T-cell (primary cell): ENCODE measurements at regions not wholly inside any gene's neighbourhood (a gene's known extent, or its start where the extent isn't known, plus 50 kb on each side); places are given as distances from the start of the nearest gene placed in this dataset.

Experiments
- ATAC-seq, 4 experiments: fragments of 200-7000 bp in 3 of 4; fragments of 150-1000 bp in 1 of 4; cut with Tn5 transposase; replicated peaks in 1 of 4; 1 replicate in 3 of 4; 2 replicates in 1 of 4; pipeline ENCODE4 v1.10.0; 2021; ENCODE audit warnings: moderate library complexity in 3 of 4, mild to moderate bottlenecking in 2 of 4, moderate number of reproducible peaks in 1 of 4
- CTCF ChIA-PET, 2 donors: fragments of 300-600 bp; sonication (Branson Sonifier 250); formaldehyde crosslinking; loops; one replicate each; lab custom pipeline; 2022; ENCODE audit warnings: antibody characterized with exemption in 2 of 2; lab: Charles Lee
- POLR2A ChIA-PET, 2 donors: fragments of 300-600 bp; sonication (Branson Sonifier 250); formaldehyde crosslinking; loops; one replicate each; lab custom pipeline; 2022; ENCODE audit warnings: antibody characterized with exemption in 2 of 2; lab: Charles Lee
- DNase-seq, 35 experiments: peaks; one replicate each; pipeline versions ENCODE4 v3.0.0 to v3.0.0-alpha.2; 2013 to 2023
- H3K27ac ChIP-seq: one replicate; pipeline ENCODE4 v1.5.1; 2013; ENCODE audit warnings: low read length
- H3K27me3 ChIP-seq, 2 experiments: replicated peaks in 1 of 2; 1 replicate in 1 of 2; 2 replicates in 1 of 2; pipeline versions ENCODE4 v1.6.1 to v1.7.0; 2013; ENCODE audit warnings: low read length in 1 of 2, mixed read lengths in 1 of 2; ENCODE audit not compliant: control insufficient read depth in 2 of 2, insufficient read depth in 2 of 2; ENCODE audit errors: extremely low read depth in 1 of 2
- H3K36me3 ChIP-seq, 2 donors: 1 replicate in 1 of 2; 2 replicates in 1 of 2; pipeline versions ENCODE4 v1.6.1 to v1.7.0; 2013; ENCODE audit warnings: low read length in 1 of 2; ENCODE audit not compliant: control insufficient read depth in 2 of 2, insufficient read depth in 1 of 2; ENCODE audit errors: extremely low read depth in 1 of 2
- H3K4me1 ChIP-seq, 2 experiments: 1 replicate in 1 of 2; 2 replicates in 1 of 2; pipeline versions ENCODE4 v1.6.1 to v1.7.0; 2013; ENCODE audit warnings: low read length in 2 of 2, mixed read lengths in 1 of 2; ENCODE audit not compliant: insufficient read depth in 2 of 2, control insufficient read depth in 1 of 2; ENCODE audit errors: extremely low read depth in 1 of 2
- H3K4me3 ChIP-seq, 2 donors: 1 replicate in 1 of 2; 2 replicates in 1 of 2; pipeline versions ENCODE4 v1.5.1 to v1.7.0; 2013; ENCODE audit warnings: mild to moderate bottlenecking in 2 of 2, low read length in 1 of 2, moderate library complexity in 1 of 2; ENCODE audit not compliant: control insufficient read depth in 1 of 2; ENCODE audit errors: extremely low read depth in 1 of 2
- H3K9me3 ChIP-seq: 2 replicates; pipeline ENCODE4 v1.7.0; 2013
- H3K27ac Mint-ChIP-seq, 2 donors: one replicate each; pipeline ENCODE4 v1.8.0; 2020 to 2021; ENCODE audit warnings: mild to moderate bottlenecking in 2 of 2, mixed read lengths in 2 of 2
- H3K27me3 Mint-ChIP-seq, 2 donors: one replicate each; pipeline ENCODE4 v1.8.0; 2021 to 2022; ENCODE audit warnings: mixed read lengths in 2 of 2
- H3K36me3 Mint-ChIP-seq: one replicate; pipeline ENCODE4 v1.8.0; 2021; ENCODE audit warnings: mixed read lengths
- H3K4me1 Mint-ChIP-seq, 3 donors: one replicate each; pipeline ENCODE4 v1.8.0; 2020 to 2022; ENCODE audit warnings: mixed read lengths in 3 of 3, mild to moderate bottlenecking in 1 of 3
- H3K4me3 Mint-ChIP-seq, 3 donors: one replicate each; pipeline ENCODE4 v1.8.0; 2020 to 2022; ENCODE audit warnings: mild to moderate bottlenecking in 3 of 3, mixed read lengths in 3 of 3, moderate library complexity in 3 of 3
- H3K9me3 Mint-ChIP-seq, 3 donors: one replicate each; pipeline ENCODE4 v1.8.0; 2020 to 2022; ENCODE audit warnings: mixed read lengths in 3 of 3
- WGBS: methylation state at CpG from one replicate; pipeline ENCODE4 v1.1.5; 2013; ENCODE audit warnings: missing lambda C conversion rate; ENCODE audit not compliant: insufficient coverage; 5-methylcytosine and 5-hydroxymethylcytosine counted together

GRCh38 chr17:12580640-12581039, 85.0 kb upstream of the MYOCD start:
- Mint-ChIP-seq H3K4me3 (no peak overlapping the region), H3K27me3 (peaks cover 0 to 2% of the 10 kb centered on the region in 2 donors), H3K27ac (no peak overlapping the region), H3K9me3 (peaks cover 0 to 6% (median 0%) of the 10 kb centered on the region in 3 donors), H3K4me1 (no peaks in the 10 kb centered on the region), H3K36me3 (no peaks in the 10 kb centered on the region)
- no peaks in the 10 kb centered on the region for H3K9me3 ChIP-seq
- no peak overlapping the region for H3K27ac ChIP-seq
- no peaks in the 10 kb centered on the region for H3K36me3 ChIP-seq
- H3K27me3 ChIP-seq = peaks cover 0 to 6% of the 10 kb centered on the region in 2 experiments
- WGBS = 28% methylated on average over 5 of the region's 6 CpGs
- ChIA-PET CTCF (no interaction called here), POLR2A (no interaction called here)
- H3K4me3 ChIP-seq = no peak overlapping the region
- no peaks in the 10 kb centered on the region for H3K4me1 ChIP-seq
- no peak for ATAC-seq
- no peak for DNase-seq

DNA sequence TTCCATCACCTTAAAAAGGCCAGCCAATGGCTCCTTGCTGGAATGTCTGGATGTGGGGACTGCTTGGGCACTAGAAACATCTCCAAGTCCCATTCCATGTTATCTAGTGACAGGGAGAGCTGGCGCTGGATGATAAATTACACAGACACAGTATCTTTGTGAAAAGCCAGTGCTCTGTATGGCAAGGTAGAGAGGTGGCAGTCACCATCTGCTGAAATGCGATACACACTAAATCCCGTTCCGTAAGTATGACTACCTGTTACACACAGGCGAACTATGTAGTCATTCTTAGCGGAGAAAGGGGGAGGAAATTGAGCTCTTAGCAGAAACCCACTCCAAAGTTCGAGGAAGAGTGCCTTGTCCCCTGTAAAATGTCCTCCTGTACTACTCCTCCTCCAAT, 81.0 kb upstream of the MYOCD start:
- Histone ChIP-seq H3K4me1 (no peaks in the 10 kb centered on the region), H3K27me3 (peaks cover 0 to 3% of the 10 kb centered on the region in 2 experiments), H3K27ac (no peak overlapping the region), H3K36me3 (no peaks in the 10 kb centered on the region), H3K9me3 (no peaks in the 10 kb centered on the region), H3K4me3 (no peak overlapping the region)
- H3K9me3 Mint-ChIP-seq = peaks cover 7 to 20% (median 14%) of the 10 kb centered on the region in 3 donors
- CTCF ChIA-PET = no interaction called here
- no peak overlapping the region for H3K4me3 Mint-ChIP-seq
- peaks cover 0 to 2% of the 10 kb centered on the region in 2 donors for H3K27me3 Mint-ChIP-seq
- POLR2A ChIA-PET = no interaction called here
- ATAC-seq (no peak), DNase-seq (no peak)
- H3K36me3 Mint-ChIP-seq = no peaks in the 10 kb centered on the region
- no peaks in the 10 kb centered on the region for H3K4me1 Mint-ChIP-seq
- WGBS = no CpG with 5 or more reads among the region's 7 CpGs
- H3K27ac Mint-ChIP-seq = no peak overlapping the region

GRCh38 chr17:12588531-12588930, 77.2 kb upstream of the MYOCD start:
- Histone ChIP-seq H3K36me3 (no peaks in the 10 kb centered on the region), H3K27me3 (no peaks in the 10 kb centered on the region), H3K27ac (no peak overlapping the region), H3K4me3 (no peak overlapping the region), H3K9me3 (no peaks in the 10 kb centered on the region), H3K4me1 (no peaks in the 10 kb centered on the region)
- Mint-ChIP-seq H3K4me3 (no peak overlapping the region), H3K9me3 (peaks cover 11 to 20% (median 14%) of the 10 kb centered on the region in 3 donors), H3K27me3 (no peaks in the 10 kb centered on the region), H3K36me3 (no peaks in the 10 kb centered on the region), H3K27ac (no peak overlapping the region), H3K4me1 (no peaks in the 10 kb centered on the region)
- WGBS = 97% methylated on average over 3 of the region's 5 CpGs
- no peak for DNase-seq
- CTCF ChIA-PET = no interaction called here
- no peak for ATAC-seq
- POLR2A ChIA-PET = no interaction called here

GRCh38 chr17:12590417-12590816, 75.3 kb upstream of the MYOCD start:
- peaks cover 14 to 25% (median 16%) of the 10 kb centered on the region in 3 donors for H3K9me3 Mint-ChIP-seq
- no peaks in the 10 kb centered on the region for H3K9me3 ChIP-seq
- DNase-seq (no peak), ATAC-seq (no peak)
- no peaks in the 10 kb centered on the region for H3K36me3 Mint-ChIP-seq
- ChIA-PET CTCF (no interaction called here), POLR2A (no interaction called here)
- no peak overlapping the region for H3K27ac ChIP-seq
- H3K4me1 Mint-ChIP-seq = no peaks in the 10 kb centered on the region
- H3K4me1 ChIP-seq = no peaks in the 10 kb centered on the region
- no peaks in the 10 kb centered on the region for H3K36me3 ChIP-seq
- H3K27me3 Mint-ChIP-seq = no peaks in the 10 kb centered on the region
- no peak overlapping the region for H3K27ac Mint-ChIP-seq
- H3K4me3 Mint-ChIP-seq = no peak overlapping the region
- no peak overlapping the region for H3K4me3 ChIP-seq
- H3K27me3 ChIP-seq = no peaks in the 10 kb centered on the region
- WGBS = 93% methylated on average over 3 of the region's 10 CpGs

DNA sequence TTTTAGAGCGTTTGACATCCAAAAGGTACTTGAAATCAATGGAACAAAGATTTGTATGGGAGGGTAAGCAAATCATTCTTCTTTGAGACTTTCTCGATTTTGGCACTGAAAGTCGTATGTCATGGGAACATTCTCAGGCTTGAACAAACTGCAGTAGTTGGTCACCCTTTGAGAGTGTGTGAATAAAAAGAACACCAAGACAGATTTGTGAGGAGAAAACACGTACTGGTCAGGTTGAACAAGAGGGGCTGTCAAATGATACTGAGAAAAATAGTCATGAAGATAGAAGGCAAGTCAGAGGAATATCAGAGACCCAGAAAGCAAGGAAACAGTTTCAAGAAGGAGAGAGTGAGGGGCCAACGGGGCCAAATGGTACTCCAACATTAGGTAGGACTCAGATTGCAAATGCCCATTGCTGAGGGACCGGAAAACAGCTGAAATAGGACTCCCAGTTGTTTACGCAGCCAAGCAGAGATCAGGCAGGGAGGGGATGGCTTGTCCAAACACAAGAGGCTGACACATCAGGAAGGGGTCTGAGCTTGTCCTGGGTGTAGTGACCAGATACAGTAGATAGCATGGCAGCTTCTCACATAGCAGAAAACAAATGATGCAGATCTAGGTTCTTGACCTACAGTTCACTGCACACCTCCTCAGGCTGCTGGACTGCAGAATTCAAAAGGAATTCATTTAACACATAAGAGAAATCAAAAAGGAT, 74.5 kb upstream of the MYOCD start:
- no peaks in the 10 kb centered on the region for H3K27me3 ChIP-seq
- ATAC-seq (no peak), DNase-seq (no peak)
- no peaks in the 10 kb centered on the region for H3K4me1 Mint-ChIP-seq
- no peak overlapping the region for H3K27ac ChIP-seq
- H3K36me3 ChIP-seq = no peaks in the 10 kb centered on the region
- no peaks in the 10 kb centered on the region for H3K9me3 ChIP-seq
- ChIA-PET CTCF (no interaction called here), POLR2A (no interaction called here)
- no peaks in the 10 kb centered on the region for H3K27me3 Mint-ChIP-seq
- peaks cover 14 to 26% (median 17%) of the 10 kb centered on the region in 3 donors for H3K9me3 Mint-ChIP-seq
- no peak overlapping the region for H3K27ac Mint-ChIP-seq
- no peaks in the 10 kb centered on the region for H3K4me1 ChIP-seq
- no peak overlapping the region for H3K4me3 Mint-ChIP-seq
- H3K36me3 Mint-ChIP-seq = no peaks in the 10 kb centered on the region
- H3K4me3 ChIP-seq = no peak overlapping the region
- 58% methylated on average over 7 of the region's 7 CpGs for WGBS

- ChIA-PET CTCF (no interaction called here), POLR2A (no interaction called here)
- Mint-ChIP-seq H3K27me3 (no peaks in the 10 kb centered on the region), H3K27ac (no peak overlapping the region), H3K9me3 (peaks cover 9 to 18% (median 17%) of the 10 kb centered on the region in 3 donors), H3K4me3 (no peak overlapping the region), H3K36me3 (no peaks in the 10 kb centered on the region), H3K4me1 (no peaks in the 10 kb centered on the region)
- 20% methylated on average over 1 of the region's 3 CpGs for WGBS
- no peak overlapping the region for H3K4me3 ChIP-seq
- ATAC-seq (no peak), DNase-seq (no peak)
- H3K4me1 ChIP-seq = no peaks in the 10 kb centered on the region
- H3K9me3 ChIP-seq = no peaks in the 10 kb centered on the region
- no peaks in the 10 kb centered on the region for H3K27me3 ChIP-seq
- no peak overlapping the region for H3K27ac ChIP-seq
- no peaks in the 10 kb centered on the region for H3K36me3 ChIP-seq
Observed at GRCh38 chr17:12592941-12593340, 72.7 kb upstream of the MYOCD start.
